Nucleus accumbens (tissue), 56 donors: ENCODE measurements at regions not wholly inside any gene's neighbourhood (a gene's known extent, or its start where the extent isn't known, plus 50 kb on each side); places are given as distances from the start of the nearest gene placed in this dataset.

Experiments
- DNase-seq, 56 donors: peaks; one replicate each; lab custom pipeline; 2025; lab: John Stamatoyannopoulos, UW

GRCh38 chr6:54991761-54992330 lies 145.3 kb downstream of the FAM83B start:
- no peak for DNase-seq

GRCh38 chr6:54992789-54993188 lies 146.2 kb downstream of the FAM83B start:
- no peak for DNase-seq

GRCh38 chr6:54993294-54993693 lies 146.7 kb downstream of the FAM83B start:
- no peak for DNase-seq

GRCh38 chr6:54993948-54994347 lies 147.4 kb downstream of the FAM83B start:
- no peak for DNase-seq

- no peak for DNase-seq
These were observed 152.0 kb downstream of the FAM83B start for GRCh38 chr6:54998576-54998975.

- peak in 4 of 56 donors; percentile 5 to 13 (median 10) for DNase-seq
These were observed 157.3 kb downstream of the FAM83B start for GRCh38 chr6:55003719-55004430.

- DNase-seq: no peak
These were observed 162.6 kb downstream of the FAM83B start for GRCh38 chr6:55009131-55009530.

- DNase-seq: no peak
These were observed 163.3 kb upstream of the HCRTR2 start for GRCh38 chr6:55011034-55011433.

GRCh38 chr6:55012454-55012853 lies 161.9 kb upstream of the HCRTR2 start:
- no peak for DNase-seq

GRCh38 chr6:55014321-55015088 lies 159.8 kb upstream of the HCRTR2 start:
- no peak for DNase-seq

- DNase-seq: no peak
These were observed 158.1 kb upstream of the HCRTR2 start for GRCh38 chr6:55016261-55016660.

GRCh38 chr6:55017555-55018300 lies 156.6 kb upstream of the HCRTR2 start:
- no peak for DNase-seq

GRCh38 chr6:55019591-55019990 lies 154.7 kb upstream of the HCRTR2 start:
- DNase-seq: no peak

- no peak for DNase-seq
These were observed 151.1 kb upstream of the HCRTR2 start for GRCh38 chr6:55023230-55023629.

- DNase-seq: no peak
These were observed 141.2 kb upstream of the HCRTR2 start for GRCh38 chr6:55033016-55033546.

GRCh38 chr6:55034752-55035151 lies 139.6 kb upstream of the HCRTR2 start:
- peak in 1 of 56 donors; percentile 1 for DNase-seq

GRCh38 chr6:55040102-55040848 lies 134.0 kb upstream of the HCRTR2 start:
- DNase-seq: no peak

- no peak for DNase-seq
These were observed 127.4 kb upstream of the HCRTR2 start for GRCh38 chr6:55046869-55047422.

- DNase-seq: no peak
These were observed 126.8 kb upstream of the HCRTR2 start for GRCh38 chr6:55047451-55048044.
